ENCODE measurements at regions not wholly inside any gene's neighbourhood (a gene's known extent, or its start where the extent isn't known, plus 50 kb on each side); places are given as distances from the start of the nearest gene placed in this dataset.

- H3K4me3 Mint-ChIP-seq: no peak overlapping the region
- ChIA-PET CTCF (no interaction called here), POLR2A (no interaction called here)
- no peaks in the 10 kb centered on the region for H3K9me3 Mint-ChIP-seq
- Histone ChIP-seq H3K36me3 (ENCODE audit: control insufficient read depth in 2 of 2, extremely low read depth in 1 of 2, insufficient read depth in 1 of 2, low read length in 1 of 2) (no peaks in the 10 kb centered on the region), H3K9me3 (no peaks in the 10 kb centered on the region), H3K27me3 (replicated peaks in 1 of 2; ENCODE audit: control insufficient read depth in 2 of 2, extremely low read depth in 1 of 2, insufficient read depth in 2 of 2, low read length in 1 of 2) (peaks cover 0 to 38% of the 10 kb centered on the region in 2 experiments), H3K4me3 (ENCODE audit: control insufficient read depth in 1 of 2, extremely low read depth in 1 of 2, low read length in 1 of 2) (no peak overlapping the region), H3K27ac (ENCODE audit: low read length) (no peak overlapping the region), H3K4me1 (ENCODE audit: control insufficient read depth in 1 of 2, extremely low read depth in 1 of 2, insufficient read depth in 2 of 2, low read length in 2 of 2) (no peaks in the 10 kb centered on the region)
- DNase-seq (no peak), ATAC-seq (replicated peaks in 1 of 4) (no peak)
- H3K27me3 Mint-ChIP-seq: peaks cover 46 to 50% of the 10 kb centered on the region in 2 donors
- no peaks in the 10 kb centered on the region for H3K36me3 Mint-ChIP-seq
- H3K4me1 Mint-ChIP-seq: no peaks in the 10 kb centered on the region
- H3K27ac Mint-ChIP-seq: no peak overlapping the region
Observed at GRCh38 chr22:49271369-49271727, 556.3 kb downstream of the BRD1 start.

GRCh38 chr22:49270595-49271368 lies 556.9 kb downstream of the BRD1 start:
- no peaks in the 10 kb centered on the region for H3K9me3 Mint-ChIP-seq
- no peak overlapping the region for H3K27ac Mint-ChIP-seq
- ChIA-PET POLR2A (no interaction called here), CTCF (no interaction called here)
- H3K9me3 ChIP-seq: no peaks in the 10 kb centered on the region
- H3K36me3 ChIP-seq (ENCODE audit: control insufficient read depth in 2 of 2, extremely low read depth in 1 of 2, insufficient read depth in 1 of 2, low read length in 1 of 2): no peaks in the 10 kb centered on the region
- peaks cover 46 to 50% of the 10 kb centered on the region in 2 donors for H3K27me3 Mint-ChIP-seq
- H3K27ac ChIP-seq (ENCODE audit: low read length): no peak overlapping the region
- no peaks in the 10 kb centered on the region for H3K4me1 ChIP-seq (ENCODE audit: control insufficient read depth in 1 of 2, extremely low read depth in 1 of 2, insufficient read depth in 2 of 2, low read length in 2 of 2)
- no peaks in the 10 kb centered on the region for H3K36me3 Mint-ChIP-seq
- ATAC-seq (replicated peaks in 1 of 4): no peak
- no peak overlapping the region for H3K4me3 Mint-ChIP-seq
- H3K4me3 ChIP-seq (ENCODE audit: control insufficient read depth in 1 of 2, extremely low read depth in 1 of 2, low read length in 1 of 2): no peak overlapping the region
- DNase-seq: no peak
- H3K27me3 ChIP-seq (replicated peaks in 1 of 2; ENCODE audit: control insufficient read depth in 2 of 2, extremely low read depth in 1 of 2, insufficient read depth in 2 of 2, low read length in 1 of 2): peaks cover 0 to 38% of the 10 kb centered on the region in 2 experiments
- H3K4me1 Mint-ChIP-seq: no peaks in the 10 kb centered on the region
- WGBS (ENCODE audit: insufficient coverage): 82% methylated on average over 12 of the region's 17 CpGs

GRCh38 chr22:49269928-49270327 lies 557.7 kb downstream of the BRD1 start:
- H3K27me3 ChIP-seq (replicated peaks in 1 of 2; ENCODE audit: control insufficient read depth in 2 of 2, extremely low read depth in 1 of 2, insufficient read depth in 2 of 2, low read length in 1 of 2): peaks cover 0 to 37% of the 10 kb centered on the region in 2 experiments
- Mint-ChIP-seq H3K4me1 (no peaks in the 10 kb centered on the region), H3K4me3 (no peak overlapping the region), H3K36me3 (no peaks in the 10 kb centered on the region), H3K27ac (no peak overlapping the region), H3K9me3 (no peaks in the 10 kb centered on the region), H3K27me3 (peaks cover 46 to 50% of the 10 kb centered on the region in 2 donors)
- no peaks in the 10 kb centered on the region for H3K36me3 ChIP-seq (ENCODE audit: control insufficient read depth in 2 of 2, extremely low read depth in 1 of 2, insufficient read depth in 1 of 2, low read length in 1 of 2)
- CTCF ChIA-PET: no interaction called here
- no peak for ATAC-seq (replicated peaks in 1 of 4)
- DNase-seq: no peak
- POLR2A ChIA-PET: no interaction called here
- no peak overlapping the region for H3K27ac ChIP-seq (ENCODE audit: low read length)
- WGBS (ENCODE audit: insufficient coverage): 9% methylated on average over 7 of the region's 11 CpGs
- no peaks in the 10 kb centered on the region for H3K4me1 ChIP-seq (ENCODE audit: control insufficient read depth in 1 of 2, extremely low read depth in 1 of 2, insufficient read depth in 2 of 2, low read length in 2 of 2)
- H3K4me3 ChIP-seq (ENCODE audit: control insufficient read depth in 1 of 2, extremely low read depth in 1 of 2, low read length in 1 of 2): no peak overlapping the region
- no peaks in the 10 kb centered on the region for H3K9me3 ChIP-seq

GRCh38 chr22:49269371-49269770 lies 558.3 kb downstream of the BRD1 start:
- ATAC-seq (replicated peaks in 1 of 4) (no peak), DNase-seq (no peak)
- ChIA-PET CTCF (no interaction called here), POLR2A (no interaction called here)
- Histone ChIP-seq H3K27ac (ENCODE audit: low read length) (no peak overlapping the region), H3K27me3 (replicated peaks in 1 of 2; ENCODE audit: control insufficient read depth in 2 of 2, extremely low read depth in 1 of 2, insufficient read depth in 2 of 2, low read length in 1 of 2) (peaks cover 0 to 34% of the 10 kb centered on the region in 2 experiments), H3K36me3 (ENCODE audit: control insufficient read depth in 2 of 2, extremely low read depth in 1 of 2, insufficient read depth in 1 of 2, low read length in 1 of 2) (no peaks in the 10 kb centered on the region), H3K4me3 (ENCODE audit: control insufficient read depth in 1 of 2, extremely low read depth in 1 of 2, low read length in 1 of 2) (no peak overlapping the region), H3K9me3 (no peaks in the 10 kb centered on the region), H3K4me1 (ENCODE audit: control insufficient read depth in 1 of 2, extremely low read depth in 1 of 2, insufficient read depth in 2 of 2, low read length in 2 of 2) (no peaks in the 10 kb centered on the region)
- peaks cover 44 to 50% of the 10 kb centered on the region in 2 donors for H3K27me3 Mint-ChIP-seq
- H3K27ac Mint-ChIP-seq: no peak overlapping the region
- H3K36me3 Mint-ChIP-seq: no peaks in the 10 kb centered on the region
- H3K9me3 Mint-ChIP-seq: no peaks in the 10 kb centered on the region
- H3K4me3 Mint-ChIP-seq: no peak overlapping the region
- no peaks in the 10 kb centered on the region for H3K4me1 Mint-ChIP-seq
- 31% methylated on average over 3 of the region's 6 CpGs for WGBS (ENCODE audit: insufficient coverage)

GRCh38 chr22:49268924-49269323 lies 558.7 kb downstream of the BRD1 start:
- H3K36me3 ChIP-seq (ENCODE audit: control insufficient read depth in 2 of 2, extremely low read depth in 1 of 2, insufficient read depth in 1 of 2, low read length in 1 of 2): no peaks in the 10 kb centered on the region
- H3K27ac Mint-ChIP-seq: no peak overlapping the region
- no peaks in the 10 kb centered on the region for H3K4me1 ChIP-seq (ENCODE audit: control insufficient read depth in 1 of 2, extremely low read depth in 1 of 2, insufficient read depth in 2 of 2, low read length in 2 of 2)
- ChIA-PET POLR2A (no interaction called here), CTCF (no interaction called here)
- no peak overlapping the region for H3K4me3 Mint-ChIP-seq
- WGBS (ENCODE audit: insufficient coverage): 60% methylated on average over 1 of the region's 4 CpGs
- H3K4me3 ChIP-seq (ENCODE audit: control insufficient read depth in 1 of 2, extremely low read depth in 1 of 2, low read length in 1 of 2): no peak overlapping the region
- no peaks in the 10 kb centered on the region for H3K36me3 Mint-ChIP-seq
- ATAC-seq (replicated peaks in 1 of 4) (no peak), DNase-seq (peak in 1 of 35 experiments; percentile 1)
- H3K9me3 ChIP-seq: no peaks in the 10 kb centered on the region
- H3K4me1 Mint-ChIP-seq: no peaks in the 10 kb centered on the region
- H3K27me3 ChIP-seq (replicated peaks in 1 of 2; ENCODE audit: control insufficient read depth in 2 of 2, extremely low read depth in 1 of 2, insufficient read depth in 2 of 2, low read length in 1 of 2): peaks cover 0 to 32% of the 10 kb centered on the region in 2 experiments
- peaks cover 43 to 50% of the 10 kb centered on the region in 2 donors for H3K27me3 Mint-ChIP-seq
- H3K9me3 Mint-ChIP-seq: no peaks in the 10 kb centered on the region
- no peak overlapping the region for H3K27ac ChIP-seq (ENCODE audit: low read length)

GRCh38 chr22:49267996-49268395 lies 559.7 kb downstream of the BRD1 start:
- H3K27ac ChIP-seq (ENCODE audit: low read length): no peak overlapping the region
- Mint-ChIP-seq H3K4me1 (no peaks in the 10 kb centered on the region), H3K27ac (no peak overlapping the region), H3K9me3 (no peaks in the 10 kb centered on the region), H3K36me3 (no peaks in the 10 kb centered on the region), H3K27me3 (peaks cover 43 to 49% of the 10 kb centered on the region in 2 donors), H3K4me3 (no peak overlapping the region)
- WGBS (ENCODE audit: insufficient coverage): 42% methylated on average over 7 of the region's 7 CpGs
- H3K4me1 ChIP-seq (ENCODE audit: control insufficient read depth in 1 of 2, extremely low read depth in 1 of 2, insufficient read depth in 2 of 2, low read length in 2 of 2): no peaks in the 10 kb centered on the region
- ChIA-PET POLR2A (no interaction called here), CTCF (no interaction called here)
- no peak overlapping the region for H3K4me3 ChIP-seq (ENCODE audit: control insufficient read depth in 1 of 2, extremely low read depth in 1 of 2, low read length in 1 of 2)
- DNase-seq (peak in 1 of 35 experiments; percentile 10), ATAC-seq (replicated peaks in 1 of 4) (no peak)
- H3K27me3 ChIP-seq (replicated peaks in 1 of 2; ENCODE audit: control insufficient read depth in 2 of 2, extremely low read depth in 1 of 2, insufficient read depth in 2 of 2, low read length in 1 of 2): peaks cover 0 to 32% of the 10 kb centered on the region in 2 experiments
- H3K9me3 ChIP-seq: no peaks in the 10 kb centered on the region
- H3K36me3 ChIP-seq (ENCODE audit: control insufficient read depth in 2 of 2, extremely low read depth in 1 of 2, insufficient read depth in 1 of 2, low read length in 1 of 2): no peaks in the 10 kb centered on the region

All from T-cell (primary cell).